ENCODE measurements at regions not wholly inside any gene's neighbourhood (a gene's known extent, or its start where the extent isn't known, plus 50 kb on each side); places are given as distances from the start of the nearest gene placed in this dataset.

DNA sequence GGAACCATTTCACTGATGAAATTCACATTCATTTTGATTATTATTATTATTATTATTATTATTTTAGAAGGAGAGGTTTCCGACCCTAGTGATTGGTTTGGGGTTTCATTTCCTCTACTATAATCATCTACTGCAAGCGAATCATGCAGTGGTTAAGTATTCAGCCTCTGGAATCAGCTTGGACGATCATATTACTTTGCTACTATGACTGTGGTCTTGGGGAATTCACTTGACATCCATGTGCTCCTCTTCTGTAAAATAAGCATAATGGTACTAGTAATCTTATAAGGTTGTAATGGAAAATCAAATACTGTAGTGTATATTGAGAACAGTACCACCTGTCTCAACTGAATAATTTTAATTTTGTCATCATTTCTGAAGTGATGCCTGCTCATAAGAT is 132.1 kb upstream of the SLC4A4 start:
- no peak for TF ChIP-seq POLR2A (IDR thresholded peaks at IDR 0.05)
- TF ChIP-seq, protein P1, sequence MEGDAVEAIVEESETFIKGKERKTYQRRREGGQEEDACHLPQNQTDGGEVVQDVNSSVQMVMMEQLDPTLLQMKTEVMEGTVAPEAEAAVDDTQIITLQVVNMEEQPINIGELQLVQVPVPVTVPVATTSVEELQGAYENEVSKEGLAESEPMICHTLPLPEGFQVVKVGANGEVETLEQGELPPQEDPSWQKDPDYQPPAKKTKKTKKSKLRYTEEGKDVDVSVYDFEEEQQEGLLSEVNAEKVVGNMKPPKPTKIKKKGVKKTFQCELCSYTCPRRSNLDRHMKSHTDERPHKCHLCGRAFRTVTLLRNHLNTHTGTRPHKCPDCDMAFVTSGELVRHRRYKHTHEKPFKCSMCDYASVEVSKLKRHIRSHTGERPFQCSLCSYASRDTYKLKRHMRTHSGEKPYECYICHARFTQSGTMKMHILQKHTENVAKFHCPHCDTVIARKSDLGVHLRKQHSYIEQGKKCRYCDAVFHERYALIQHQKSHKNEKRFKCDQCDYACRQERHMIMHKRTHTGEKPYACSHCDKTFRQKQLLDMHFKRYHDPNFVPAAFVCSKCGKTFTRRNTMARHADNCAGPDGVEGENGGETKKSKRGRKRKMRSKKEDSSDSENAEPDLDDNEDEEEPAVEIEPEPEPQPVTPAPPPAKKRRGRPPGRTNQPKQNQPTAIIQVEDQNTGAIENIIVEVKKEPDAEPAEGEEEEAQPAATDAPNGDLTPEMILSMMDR (IDR thresholded peaks at IDR 0.05) = no peak
